ENCODE measurements at regions not wholly inside any gene's neighbourhood (a gene's known extent, or its start where the extent isn't known, plus 50 kb on each side); places are given as distances from the start of the nearest gene placed in this dataset.

- no peak for TF ChIP-seq CTCF (IDR thresholded peaks at IDR 0.05; ENCODE audit: low read depth, low read length)
- no peak overlapping the region for H3K4me3 ChIP-seq (ENCODE audit: low read depth, low read length)
Measured at GRCh38 chr18:78721981-78722380, 257.6 kb upstream of the SALL3 start.

GRCh38 chr18:78722386-78722785, 257.2 kb upstream of the SALL3 start:
- TF ChIP-seq CTCF (IDR thresholded peaks at IDR 0.05; ENCODE audit: low read depth, low read length): no peak
- H3K4me3 ChIP-seq (ENCODE audit: low read depth, low read length): no peak overlapping the region

GRCh38 chr18:78722929-78723710, 256.5 kb upstream of the SALL3 start:
- H3K4me3 ChIP-seq (ENCODE audit: low read depth, low read length): no peak overlapping the region
- no peak for TF ChIP-seq CTCF (IDR thresholded peaks at IDR 0.05; ENCODE audit: low read depth, low read length)

GRCh38 chr18:78724214-78724914, 255.3 kb upstream of the SALL3 start:
- H3K4me3 ChIP-seq (ENCODE audit: low read depth, low read length): no peak overlapping the region
- no peak for TF ChIP-seq CTCF (IDR thresholded peaks at IDR 0.05; ENCODE audit: low read depth, low read length)

GRCh38 chr18:78725426-78725825, 254.2 kb upstream of the SALL3 start:
- no peak for TF ChIP-seq CTCF (IDR thresholded peaks at IDR 0.05; ENCODE audit: low read depth, low read length)
- H3K4me3 ChIP-seq (ENCODE audit: low read depth, low read length): no peak overlapping the region

- no peak overlapping the region for H3K4me3 ChIP-seq (ENCODE audit: low read depth, low read length)
- no peak for TF ChIP-seq CTCF (IDR thresholded peaks at IDR 0.05; ENCODE audit: low read depth, low read length)
Measured at GRCh38 chr18:78726326-78727056, 253.1 kb upstream of the SALL3 start.
